GDM1 (cell line): ENCODE measurements at regions not wholly inside any gene's neighbourhood (a gene's known extent, or its start where the extent isn't known, plus 50 kb on each side); places are given as distances from the start of the nearest gene placed in this dataset.
"Not testable (repeated sequence)": the region's sequence is repeated elsewhere in the genome, so short reads cannot be mapped to it uniquely, and the experiment has no call there.

Experiments used
- DNase-seq: peaks from one replicate; lab custom pipeline; 2025; lab: John Stamatoyannopoulos, UW

- DNase-seq: no peak
Observed at GRCh38 chr3:15851735-15852134, 54.0 kb upstream of the ANKRD28 start.

GRCh38 chr3:15858547-15859506 lies 61.0 kb upstream of the ANKRD28 start:
- peak; percentile 13 for DNase-seq

GRCh38 chr3:15859507-15860013 lies 61.8 kb upstream of the ANKRD28 start:
- DNase-seq: peak; percentile 87

GRCh38 chr3:15860014-15860934 lies 62.5 kb upstream of the ANKRD28 start:
- peak; percentile 22 for DNase-seq

GRCh38 chr3:15861163-15861562 lies 63.4 kb upstream of the ANKRD28 start:
- DNase-seq: no peak

GRCh38 chr3:15872807-15873206 lies 75.0 kb upstream of the ANKRD28 start:
- no peak for DNase-seq

GRCh38 chr3:15873415-15873814 lies 75.6 kb upstream of the ANKRD28 start:
- DNase-seq: no peak

- no peak for DNase-seq
Observed at GRCh38 chr3:15875016-15875689, 77.4 kb upstream of the ANKRD28 start.

- no peak for DNase-seq
Observed at GRCh38 chr3:15876669-15877068, 78.9 kb upstream of the ANKRD28 start.

- DNase-seq: no peak
Observed at GRCh38 chr3:15877813-15878212, 80.0 kb upstream of the ANKRD28 start.

GRCh38 chr3:15879787-15880186 lies 82.0 kb upstream of the ANKRD28 start:
- not testable (repeated sequence) for DNase-seq

- DNase-seq: no peak
Observed at GRCh38 chr3:15882577-15882976, 84.8 kb upstream of the ANKRD28 start.

- no peak for DNase-seq
Observed at GRCh38 chr3:15884132-15884531, 86.4 kb upstream of the ANKRD28 start.

GRCh38 chr3:15886521-15886920 lies 88.7 kb upstream of the ANKRD28 start:
- DNase-seq: no peak

GRCh38 chr3:15887261-15887660 lies 89.5 kb upstream of the ANKRD28 start:
- DNase-seq: no peak

GRCh38 chr3:15889936-15890335 lies 92.2 kb upstream of the ANKRD28 start:
- no peak for DNase-seq

GRCh38 chr3:15892311-15893227 lies 94.8 kb upstream of the ANKRD28 start:
- DNase-seq: no peak

- no peak for DNase-seq
Observed at GRCh38 chr3:15894382-15894781, 96.6 kb upstream of the ANKRD28 start.

GRCh38 chr3:15896500-15896899 lies 98.7 kb upstream of the ANKRD28 start:
- no peak for DNase-seq

GRCh38 chr3:15899388-15899787 lies 101.6 kb upstream of the ANKRD28 start:
- DNase-seq: peak; percentile 2

GRCh38 chr3:15903164-15903563 lies 105.4 kb upstream of the ANKRD28 start:
- no peak for DNase-seq
